ENCODE measurements at regions not wholly inside any gene's neighbourhood (a gene's known extent, or its start where the extent isn't known, plus 50 kb on each side); places are given as distances from the start of the nearest gene placed in this dataset.

- no peak for DNase-seq
Measured at GRCh38 chr1:195617106-195617505, 991.1 kb downstream of the KCNT2 start.

GRCh38 chr1:195608883-195609282, 999.4 kb downstream of the KCNT2 start:
- no peak for DNase-seq

GRCh38 chr1:195606483-195606882, 1001.8 kb downstream of the KCNT2 start:
- no peak for DNase-seq

- DNase-seq: no peak
Measured at GRCh38 chr1:195604287-195604686, 1004.0 kb downstream of the KCNT2 start.

GRCh38 chr1:195597891-195598290, 1010.3 kb downstream of the KCNT2 start:
- DNase-seq: no peak

- DNase-seq: no peak
Measured at GRCh38 chr1:195594773-195595172, 1013.5 kb downstream of the KCNT2 start.

GRCh38 chr1:195594322-195594721, 1013.9 kb downstream of the KCNT2 start:
- no peak for DNase-seq

GRCh38 chr1:195591917-195592672, 1016.1 kb downstream of the KCNT2 start:
- DNase-seq: no peak

GRCh38 chr1:195590649-195591048, 1017.6 kb downstream of the KCNT2 start:
- no peak for DNase-seq

- DNase-seq: no peak
Measured at GRCh38 chr1:195584870-195585624, 1023.2 kb downstream of the KCNT2 start.

GRCh38 chr1:195580988-195581387, 1027.3 kb downstream of the KCNT2 start:
- DNase-seq: no peak

GRCh38 chr1:195577748-195578147, 1030.5 kb downstream of the KCNT2 start:
- DNase-seq: no peak

GRCh38 chr1:195576641-195577040, 1031.6 kb downstream of the KCNT2 start:
- no peak for DNase-seq

- no peak for DNase-seq
Measured at GRCh38 chr1:195574511-195574910, 1033.7 kb downstream of the KCNT2 start.

GRCh38 chr1:195569934-195570333, 1038.3 kb downstream of the KCNT2 start:
- DNase-seq: no peak

GRCh38 chr1:195568389-195568788, 1039.9 kb downstream of the KCNT2 start:
- DNase-seq: no peak

- no peak for DNase-seq
Measured at GRCh38 chr1:195562074-195562473, 1046.2 kb downstream of the KCNT2 start.

- DNase-seq: no peak
Measured at GRCh38 chr1:195550071-195550862, 1058.0 kb downstream of the KCNT2 start.

- no peak for DNase-seq
Measured at GRCh38 chr1:195530961-195531360, 1077.3 kb downstream of the KCNT2 start.

- DNase-seq: no peak
Measured at GRCh38 chr1:195529881-195530280, 1078.4 kb downstream of the KCNT2 start.

GRCh38 chr1:195520757-195521156, 1087.5 kb downstream of the KCNT2 start:
- no peak for DNase-seq

GRCh38 chr1:195516036-195516435, 1092.2 kb downstream of the KCNT2 start:
- DNase-seq: no peak

- DNase-seq: no peak
Measured at GRCh38 chr1:195511501-195511900, 1096.7 kb downstream of the KCNT2 start.

GRCh38 chr1:195501118-195501517, 1107.1 kb downstream of the KCNT2 start:
- DNase-seq: no peak
